Suprapubic skin (tissue), 4 donors: ENCODE measurements at regions not wholly inside any gene's neighbourhood (a gene's known extent, or its start where the extent isn't known, plus 50 kb on each side); places are given as distances from the start of the nearest gene placed in this dataset.

ENCODE experiments used
- EP300 ChIP-seq: sonication (generic); formaldehyde crosslinking; IDR thresholded peaks from one replicate; pipeline ENCODE4 v1.6.1; 2017; ENCODE audit warnings: antibody characterized with exemption
- POLR2A ChIP-seq, 2 donors: fragments of 450-650 bp; IDR thresholded peaks; one replicate each; pipeline ENCODE4 v1.6.1; 2017; ENCODE audit warnings: antibody characterized with exemption in 2 of 2, mild to moderate bottlenecking in 2 of 2, moderate library complexity in 2 of 2
- POLR2AphosphoS5 ChIP-seq, 3 donors: sonication (generic); formaldehyde crosslinking; IDR thresholded peaks; one replicate each; pipeline ENCODE4 v1.6.1; 2017; ENCODE audit warnings: antibody characterized with exemption in 3 of 3
- TF ChIP-seq, protein P1 (sequence below), 2 donors: fragments of 200-600 bp in 1 of 2; fragments of 450-650 bp in 1 of 2; sonication (generic) in 1 of 2; IDR thresholded peaks; one replicate each; pipeline ENCODE4 v1.5.1; 2016 to 2019; ENCODE audit warnings: antibody characterized with exemption in 2 of 2, mild to moderate bottlenecking in 1 of 2, moderate library complexity in 1 of 2

- no peak for TF ChIP-seq POLR2A (IDR thresholded peaks at IDR 0.05)
- TF ChIP-seq EP300, result no peak
- TF ChIP-seq, protein P1, sequence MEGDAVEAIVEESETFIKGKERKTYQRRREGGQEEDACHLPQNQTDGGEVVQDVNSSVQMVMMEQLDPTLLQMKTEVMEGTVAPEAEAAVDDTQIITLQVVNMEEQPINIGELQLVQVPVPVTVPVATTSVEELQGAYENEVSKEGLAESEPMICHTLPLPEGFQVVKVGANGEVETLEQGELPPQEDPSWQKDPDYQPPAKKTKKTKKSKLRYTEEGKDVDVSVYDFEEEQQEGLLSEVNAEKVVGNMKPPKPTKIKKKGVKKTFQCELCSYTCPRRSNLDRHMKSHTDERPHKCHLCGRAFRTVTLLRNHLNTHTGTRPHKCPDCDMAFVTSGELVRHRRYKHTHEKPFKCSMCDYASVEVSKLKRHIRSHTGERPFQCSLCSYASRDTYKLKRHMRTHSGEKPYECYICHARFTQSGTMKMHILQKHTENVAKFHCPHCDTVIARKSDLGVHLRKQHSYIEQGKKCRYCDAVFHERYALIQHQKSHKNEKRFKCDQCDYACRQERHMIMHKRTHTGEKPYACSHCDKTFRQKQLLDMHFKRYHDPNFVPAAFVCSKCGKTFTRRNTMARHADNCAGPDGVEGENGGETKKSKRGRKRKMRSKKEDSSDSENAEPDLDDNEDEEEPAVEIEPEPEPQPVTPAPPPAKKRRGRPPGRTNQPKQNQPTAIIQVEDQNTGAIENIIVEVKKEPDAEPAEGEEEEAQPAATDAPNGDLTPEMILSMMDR (IDR thresholded peaks at IDR 0.05), result no peak
- no peak for TF ChIP-seq POLR2AphosphoS5 (IDR thresholded peaks at IDR 0.05)
These were observed 139.3 kb downstream of the CXCL12 start for GRCh38 chr10:44245601-44245938.
